ENCODE measurements at regions not wholly inside any gene's neighbourhood (a gene's known extent, or its start where the extent isn't known, plus 50 kb on each side); places are given as distances from the start of the nearest gene placed in this dataset.

DNA sequence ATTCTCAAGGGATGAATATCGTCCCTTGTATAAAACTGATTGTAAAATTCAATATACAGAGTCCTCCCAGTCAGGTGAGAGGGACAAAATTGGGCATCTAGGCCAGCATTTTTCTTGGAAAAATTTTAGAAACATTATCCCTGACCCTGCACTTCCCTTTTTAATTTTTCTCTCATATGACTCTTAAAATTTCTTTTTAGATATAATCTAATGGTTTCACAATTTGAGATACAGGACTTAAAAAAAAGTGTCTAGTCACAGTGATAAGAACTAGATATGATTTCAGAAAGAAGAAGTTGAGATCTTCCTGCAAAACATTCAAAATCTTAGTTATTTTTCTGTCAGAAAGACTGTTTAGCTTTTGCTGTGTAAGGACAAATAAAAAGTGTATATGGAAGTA lies 270.8 kb upstream of the PPFIA2 start:
- no peak for DNase-seq

DNA sequence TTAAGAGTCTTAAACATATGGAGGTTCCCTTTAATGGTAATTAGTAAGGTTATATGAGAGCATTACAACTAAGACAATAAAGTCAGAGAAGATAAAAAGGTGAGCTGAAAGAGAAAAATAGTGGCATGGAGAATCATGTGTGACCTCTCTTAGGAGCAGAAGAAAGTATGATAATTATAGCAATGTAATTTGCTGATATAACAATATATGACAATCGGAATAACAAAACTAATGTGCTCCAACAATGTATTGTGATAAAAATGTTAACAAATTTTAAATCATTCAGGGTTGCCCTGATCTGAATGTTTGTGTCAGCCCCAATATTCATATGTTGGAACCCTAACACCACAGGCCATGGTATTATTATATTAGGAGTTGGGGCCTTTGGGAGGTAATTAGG lies 269.6 kb upstream of the PPFIA2 start:
- no peak for DNase-seq

DNA sequence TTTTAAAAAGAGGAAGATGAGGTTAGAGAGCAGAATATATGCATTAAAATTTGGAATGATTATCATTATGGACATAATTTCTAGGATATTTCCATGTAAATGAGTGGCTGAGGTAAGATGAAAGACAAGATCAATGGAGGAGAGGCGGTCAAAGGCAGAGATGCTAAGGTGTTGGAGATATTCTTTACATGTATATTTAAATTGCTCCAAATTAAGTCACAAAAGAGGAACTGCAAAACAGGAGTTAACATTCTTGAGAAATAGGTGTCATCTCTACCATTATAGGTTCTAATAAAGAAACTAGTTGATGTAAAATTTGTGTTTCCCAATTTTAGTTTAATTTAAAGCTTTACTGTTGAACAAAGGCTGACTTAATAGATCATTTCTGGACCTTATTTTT lies 268.5 kb upstream of the PPFIA2 start:
- no peak for DNase-seq

GRCh38 chr12:82025462-82025861 lies 266.3 kb upstream of the PPFIA2 start:
- no peak for DNase-seq

- DNase-seq: no peak
Observed at GRCh38 chr12:82019533-82019932, 260.4 kb upstream of the PPFIA2 start.

DNA sequence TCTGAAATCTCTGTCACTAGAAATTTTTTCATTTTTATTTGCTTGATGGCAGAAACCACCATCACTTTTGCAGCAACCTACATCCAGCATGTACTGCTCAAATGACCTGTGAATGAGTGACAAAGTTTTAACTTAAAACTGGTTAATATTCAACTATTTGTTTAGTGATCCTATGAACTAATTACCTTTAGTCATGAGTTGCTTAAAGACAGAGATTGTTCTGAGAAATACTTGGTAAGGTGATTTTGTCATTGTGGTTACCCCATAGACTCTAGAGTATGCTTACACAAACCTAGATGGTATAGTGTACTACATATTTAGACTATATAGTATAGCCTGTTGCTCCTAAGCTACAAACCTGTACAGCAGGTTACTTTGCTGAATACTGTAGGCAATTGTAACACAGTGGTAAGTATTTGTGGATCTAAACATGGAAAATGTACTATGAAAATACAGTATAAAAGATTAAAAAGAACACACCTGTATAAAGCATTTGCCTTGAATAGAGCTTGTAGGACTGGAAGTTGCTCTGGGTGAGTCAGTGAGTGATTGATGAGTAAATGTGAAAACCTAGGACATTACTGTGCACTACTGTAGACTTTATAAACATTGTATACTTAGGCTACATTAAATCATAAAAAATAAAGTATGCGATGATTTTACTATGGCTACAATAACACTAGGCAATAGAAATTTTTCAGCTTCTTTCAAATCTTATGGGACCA lies 256.6 kb upstream of the PPFIA2 start:
- DNase-seq: no peak

DNA sequence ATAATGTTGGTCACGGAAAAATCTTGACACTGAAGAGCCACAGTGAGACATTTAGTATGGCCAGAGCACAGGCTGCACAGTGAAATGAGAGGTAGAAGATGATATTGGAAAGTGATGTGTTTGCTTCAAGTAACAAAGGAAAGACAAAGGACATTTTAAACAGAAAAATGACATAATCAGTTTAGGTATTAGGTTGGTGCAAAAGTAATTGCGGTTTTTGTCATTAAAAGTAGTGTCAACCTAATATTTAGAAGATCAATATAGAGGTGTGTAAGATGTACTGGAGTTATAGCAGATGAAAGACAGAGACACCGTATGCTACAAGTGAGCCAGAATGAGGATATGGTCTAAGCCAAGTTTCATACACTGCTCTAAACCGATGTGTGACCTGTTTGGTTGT lies 253.0 kb upstream of the PPFIA2 start:
- DNase-seq: no peak

GRCh38 chr12:82009524-82009923 lies 250.4 kb upstream of the PPFIA2 start:
- DNase-seq: no peak

DNA sequence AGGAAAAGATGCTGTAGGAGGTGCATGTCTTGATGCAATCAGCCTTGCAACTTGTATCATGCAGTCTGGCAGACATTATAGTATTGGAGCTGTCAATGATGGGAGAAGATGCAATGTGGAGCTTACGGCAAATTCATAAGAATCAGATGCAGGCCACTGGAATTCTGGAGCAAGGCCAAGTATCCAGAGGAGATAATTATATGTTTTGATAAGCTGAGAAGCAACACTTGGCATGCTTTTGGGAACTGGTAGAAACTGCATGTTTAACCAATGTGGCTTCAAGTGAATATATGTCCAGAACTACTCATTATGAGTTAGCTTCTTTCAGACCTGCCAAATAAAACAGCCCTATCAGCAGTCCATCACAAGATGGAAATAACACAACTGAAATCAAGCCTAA lies 249.1 kb upstream of the PPFIA2 start:
- no peak for DNase-seq

GRCh38 chr12:81998761-81999378 lies 239.7 kb upstream of the PPFIA2 start:
- no peak for DNase-seq

DNA sequence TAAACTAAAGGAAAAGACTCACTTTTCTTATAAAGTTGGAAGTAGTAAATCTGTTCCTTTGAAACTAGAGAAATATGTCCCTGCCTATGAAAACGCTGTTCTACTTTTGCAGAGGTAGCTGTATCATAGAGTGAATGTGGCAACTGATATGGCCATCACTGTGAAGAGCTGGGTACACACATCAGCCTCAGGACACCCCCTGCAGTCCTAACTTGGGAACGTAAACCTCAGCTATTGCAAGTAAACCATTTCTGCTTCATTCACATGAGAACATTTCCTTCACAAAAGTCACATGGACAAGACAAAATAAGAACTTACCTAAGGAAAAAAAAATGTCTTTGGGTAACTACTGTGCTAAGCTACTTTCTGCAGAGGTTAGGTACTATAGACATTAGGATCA lies 233.3 kb upstream of the PPFIA2 start:
- DNase-seq: no peak

GRCh38 chr12:81991868-81992267 lies 232.7 kb upstream of the PPFIA2 start:
- no peak for DNase-seq

DNA sequence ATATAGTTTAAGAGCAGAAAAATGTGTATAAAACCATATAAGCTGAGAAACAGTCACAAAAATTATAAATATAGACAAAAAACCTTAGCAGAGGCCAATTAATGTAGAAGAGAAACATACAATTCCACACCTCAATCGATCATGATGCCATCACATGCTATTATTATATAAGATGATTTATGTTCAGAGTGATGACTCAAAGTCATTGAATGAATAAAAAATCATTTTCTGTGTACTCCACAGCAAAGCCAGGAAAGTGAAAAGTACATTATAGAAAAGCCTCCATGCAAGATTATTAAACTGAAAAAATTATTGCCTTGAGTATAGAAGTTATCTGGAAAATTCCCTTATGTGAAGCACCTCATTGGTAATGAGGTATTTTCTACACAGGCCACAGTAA lies 229.2 kb upstream of the PPFIA2 start:
- DNase-seq: no peak

GRCh38 chr12:81987371-81987770 lies 228.2 kb upstream of the PPFIA2 start:
- DNase-seq: no peak

GRCh38 chr12:81976661-81977060 lies 217.5 kb upstream of the PPFIA2 start:
- DNase-seq: no peak

GRCh38 chr12:81974762-81975161 lies 215.6 kb upstream of the PPFIA2 start:
- DNase-seq: no peak

DNA sequence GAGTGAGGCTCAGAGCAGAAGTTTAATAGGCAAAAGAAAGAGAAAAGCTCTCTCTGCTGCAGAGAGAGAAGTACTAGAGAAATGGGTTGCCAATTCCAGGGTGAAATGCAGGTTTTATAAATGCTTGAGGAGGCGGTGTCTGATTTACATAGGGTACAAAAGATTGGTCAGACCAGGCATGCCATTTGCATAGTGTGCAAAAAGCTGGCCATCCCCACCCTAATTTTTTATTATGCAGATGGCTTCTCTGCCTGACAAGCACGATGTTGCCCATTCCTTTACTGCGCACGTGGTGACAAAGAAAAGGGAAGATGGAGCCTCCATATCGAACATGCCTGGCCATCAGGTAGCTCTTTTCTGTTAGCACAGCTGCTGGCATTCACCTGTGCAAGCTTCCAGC lies 209.3 kb upstream of the PPFIA2 start:
- no peak for DNase-seq

DNA sequence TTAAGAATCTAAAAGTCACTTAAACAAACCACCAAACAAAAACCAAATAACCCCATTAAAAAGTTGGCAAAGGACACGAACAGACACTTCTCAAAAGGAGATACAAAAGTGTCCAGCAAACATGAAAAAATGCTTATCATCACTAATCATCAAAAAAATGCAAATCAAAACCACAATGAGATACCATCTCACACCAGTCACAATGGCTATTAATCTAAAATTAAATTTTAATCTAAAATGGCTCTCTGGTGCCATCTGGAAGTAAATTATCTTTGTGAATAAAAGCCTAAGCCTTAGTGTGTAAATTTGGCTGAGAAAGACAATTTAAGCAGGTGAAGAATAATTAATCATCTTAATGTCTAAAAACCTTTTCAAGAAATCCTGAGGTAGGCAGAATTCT lies 204.5 kb upstream of the PPFIA2 start:
- no peak for DNase-seq

GRCh38 chr12:81963026-81963425 lies 203.9 kb upstream of the PPFIA2 start:
- DNase-seq: no peak

- no peak for DNase-seq
Observed at GRCh38 chr12:81962126-81962856, 203.1 kb upstream of the PPFIA2 start.

GRCh38 chr12:81958406-81958805 lies 199.3 kb upstream of the PPFIA2 start:
- DNase-seq: no peak

- no peak for DNase-seq
Observed at GRCh38 chr12:81957631-81958030, 198.5 kb upstream of the PPFIA2 start.

- no peak for DNase-seq
Observed at GRCh38 chr12:81956468-81956860, 197.3 kb upstream of the PPFIA2 start.

GRCh38 chr12:81953541-81953940 lies 194.4 kb upstream of the PPFIA2 start:
- DNase-seq: no peak
